CD14-positive monocyte (primary cell): ENCODE measurements at regions not wholly inside any gene's neighbourhood (a gene's known extent, or its start where the extent isn't known, plus 50 kb on each side); places are given as distances from the start of the nearest gene placed in this dataset.

Experiments used
- DNase-seq, 3 donors: peaks; one replicate each; pipeline ENCODE4 v3.0.0-alpha.2; 2011 to 2022
- H2AFZ ChIP-seq: 2 replicates; pipeline ENCODE4 v1.6.0; 2012; ENCODE audit warnings: mild to moderate bottlenecking, low read depth, low read length, inconsistent platforms; ENCODE audit not compliant: insufficient read depth, poor library complexity, severe bottlenecking
- H3K27ac ChIP-seq, 2 donors: 1 replicate in 1 of 2; 2 replicates in 1 of 2; pipeline ENCODE4 v1.5.1; 2012 to 2013; ENCODE audit warnings: low read length in 2 of 2, control low read depth in 1 of 2, inconsistent platforms in 1 of 2, low read depth in 1 of 2, mild to moderate bottlenecking in 1 of 2
- H3K27me3 ChIP-seq, 2 donors: one replicate each; pipeline versions ENCODE4 v1.6.0 to v1.6.1; 2011 to 2013; ENCODE audit warnings: low read length in 2 of 2; ENCODE audit not compliant: control insufficient read depth in 2 of 2, insufficient read depth in 2 of 2
- H3K36me3 ChIP-seq, 2 donors: replicated peaks in 1 of 2; 1 replicate in 1 of 2; 2 replicates in 1 of 2; pipeline versions ENCODE4 v1.5.1 to v1.6.1; 2012 to 2013; ENCODE audit warnings: low read length in 2 of 2, control low read depth in 1 of 2, inconsistent platforms in 1 of 2, mild to moderate bottlenecking in 1 of 2; ENCODE audit not compliant: insufficient read depth in 2 of 2, control insufficient read depth in 1 of 2
- H3K4me1 ChIP-seq, 2 donors: 1 replicate in 1 of 2; 2 replicates in 1 of 2; pipeline versions ENCODE4 v1.5.1 to v1.6.1; 2012 to 2013; ENCODE audit warnings: low read length in 2 of 2, control low read depth in 1 of 2, inconsistent platforms in 1 of 2, mild to moderate bottlenecking in 1 of 2, moderate library complexity in 1 of 2; ENCODE audit not compliant: insufficient read depth in 2 of 2, control insufficient read depth in 1 of 2
- H3K4me2 ChIP-seq: replicated peaks from 2 replicates; pipeline ENCODE3; 2012; ENCODE audit warnings: low read length, moderate library complexity, mild to moderate bottlenecking; ENCODE audit not compliant: poor library complexity, severe bottlenecking; ENCODE audit errors: extremely low read depth
- H3K4me3 ChIP-seq, 3 experiments: fragments of 200-600 bp in 1 of 3; sonication (generic) in 1 of 3; replicated peaks in 1 of 3; 1 replicate in 2 of 3; 2 replicates in 1 of 3; pipeline ENCODE4 v1.5.1; 2011 to 2013; ENCODE audit warnings: low read length in 3 of 3, mild to moderate bottlenecking in 3 of 3, control low read depth in 2 of 3, low read depth in 2 of 3, inconsistent platforms in 1 of 3, moderate library complexity in 1 of 3
- H3K79me2 ChIP-seq: 2 replicates; pipeline ENCODE4 v1.6.0; 2012; ENCODE audit warnings: mild to moderate bottlenecking, control low read depth, inconsistent platforms, low read length, moderate library complexity; ENCODE audit not compliant: insufficient read depth
- H3K9ac ChIP-seq: 2 replicates; pipeline ENCODE4 v1.6.0; 2017; ENCODE audit warnings: low read length, mild to moderate bottlenecking; ENCODE audit not compliant: insufficient read depth, poor library complexity, severe bottlenecking
- H3K9me3 ChIP-seq, 2 donors: replicated peaks in 1 of 2; 1 replicate in 1 of 2; 2 replicates in 1 of 2; pipeline versions ENCODE4 v1.5.1 to v1.6.1; 2012 to 2013; ENCODE audit warnings: low read length in 2 of 2, control low read depth in 1 of 2; ENCODE audit not compliant: control insufficient read depth in 1 of 2, insufficient read depth in 1 of 2
- H4K20me1 ChIP-seq: 2 replicates; pipeline ENCODE4 v1.6.0; 2012; ENCODE audit warnings: mild to moderate bottlenecking, low read length, control low read depth, moderate library complexity; ENCODE audit not compliant: insufficient read depth
- H3K27ac Mint-ChIP-seq, 7 donors: one replicate each; pipeline ENCODE4 v1.8.0; 2020; ENCODE audit warnings: mild to moderate bottlenecking in 7 of 7, mixed read lengths in 7 of 7, moderate library complexity in 6 of 7, inconsistent platforms in 2 of 7
- H3K27me3 Mint-ChIP-seq, 3 donors: one replicate each; pipeline ENCODE4 v1.8.0; 2021 to 2022; ENCODE audit warnings: low read depth in 3 of 3, mild to moderate bottlenecking in 3 of 3, mixed read lengths in 3 of 3, moderate library complexity in 3 of 3, inconsistent platforms in 1 of 3
- H3K36me3 Mint-ChIP-seq, 2 donors: one replicate each; pipeline ENCODE4 v1.8.0; 2020; ENCODE audit warnings: mixed read lengths in 2 of 2, inconsistent platforms in 1 of 2, mild to moderate bottlenecking in 1 of 2
- H3K4me1 Mint-ChIP-seq: one replicate; pipeline ENCODE4 v1.8.0; 2020; ENCODE audit warnings: mild to moderate bottlenecking, mixed read lengths
- H3K4me3 Mint-ChIP-seq, 2 donors: one replicate each; pipeline ENCODE4 v1.8.0; 2020; ENCODE audit warnings: mild to moderate bottlenecking in 2 of 2, mixed read lengths in 2 of 2, moderate library complexity in 1 of 2
- H3K9me3 Mint-ChIP-seq, 7 donors: one replicate each; pipeline ENCODE4 v1.8.0; 2020 to 2022; ENCODE audit warnings: mixed read lengths in 7 of 7, mild to moderate bottlenecking in 6 of 7, moderate library complexity in 6 of 7, inconsistent platforms in 2 of 7
- WGBS: methylation state at CpG from one replicate; pipeline ENCODE4 v1.1.5; 2013; ENCODE audit warnings: missing lambda C conversion rate; ENCODE audit not compliant: insufficient coverage; 5-methylcytosine and 5-hydroxymethylcytosine counted together
- intact Hi-C, 2 donors: fragments of 100-400 bp; cut with micrococcal nuclease; formaldehyde crosslinking; loops; one replicate each; pipeline versions ENCODE4 v1.15.0 to v1.15.1; 2023
- TF ChIP-seq, protein P1 (sequence below): fragments of 200-600 bp; IDR thresholded peaks from one replicate; pipeline ENCODE4 v1.8.0; 2022; ENCODE audit warnings: antibody characterized with exemption, mild to moderate bottlenecking

GRCh38 chr16:49148410-49148809 is 133.2 kb downstream of the CBLN1 start:
- H3K79me2 ChIP-seq = no peaks in the 10 kb centered on the region
- H3K4me1 ChIP-seq = no peaks in the 10 kb centered on the region
- H3K27me3 ChIP-seq = no peaks in the 10 kb centered on the region
- H3K9ac ChIP-seq = no peak overlapping the region
- H3K36me3 ChIP-seq = no peaks in the 10 kb centered on the region
- TF ChIP-seq, protein P1, sequence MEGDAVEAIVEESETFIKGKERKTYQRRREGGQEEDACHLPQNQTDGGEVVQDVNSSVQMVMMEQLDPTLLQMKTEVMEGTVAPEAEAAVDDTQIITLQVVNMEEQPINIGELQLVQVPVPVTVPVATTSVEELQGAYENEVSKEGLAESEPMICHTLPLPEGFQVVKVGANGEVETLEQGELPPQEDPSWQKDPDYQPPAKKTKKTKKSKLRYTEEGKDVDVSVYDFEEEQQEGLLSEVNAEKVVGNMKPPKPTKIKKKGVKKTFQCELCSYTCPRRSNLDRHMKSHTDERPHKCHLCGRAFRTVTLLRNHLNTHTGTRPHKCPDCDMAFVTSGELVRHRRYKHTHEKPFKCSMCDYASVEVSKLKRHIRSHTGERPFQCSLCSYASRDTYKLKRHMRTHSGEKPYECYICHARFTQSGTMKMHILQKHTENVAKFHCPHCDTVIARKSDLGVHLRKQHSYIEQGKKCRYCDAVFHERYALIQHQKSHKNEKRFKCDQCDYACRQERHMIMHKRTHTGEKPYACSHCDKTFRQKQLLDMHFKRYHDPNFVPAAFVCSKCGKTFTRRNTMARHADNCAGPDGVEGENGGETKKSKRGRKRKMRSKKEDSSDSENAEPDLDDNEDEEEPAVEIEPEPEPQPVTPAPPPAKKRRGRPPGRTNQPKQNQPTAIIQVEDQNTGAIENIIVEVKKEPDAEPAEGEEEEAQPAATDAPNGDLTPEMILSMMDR = no peak
- no peaks in the 10 kb centered on the region for H3K9me3 ChIP-seq
- no peak for DNase-seq
- no peaks in the 10 kb centered on the region for H3K4me1 Mint-ChIP-seq
- intact Hi-C loops = no loop called here
- no peak overlapping the region for H3K27ac ChIP-seq
- H3K4me2 ChIP-seq = no peak overlapping the region
- no peak overlapping the region for H3K4me3 ChIP-seq
- H3K9me3 Mint-ChIP-seq = peaks cover 0 to 7% (median 0%) of the 10 kb centered on the region in 7 donors
- no peaks in the 10 kb centered on the region for H3K36me3 Mint-ChIP-seq
- no peak overlapping the region for H3K4me3 Mint-ChIP-seq
- H4K20me1 ChIP-seq = no peaks in the 10 kb centered on the region
- H2AFZ ChIP-seq = no peak overlapping the region
- 20% methylated on average over 1 of the region's 4 CpGs for WGBS
- H3K27ac Mint-ChIP-seq = no peak overlapping the region
- H3K27me3 Mint-ChIP-seq = peaks cover 0 to 1% (median 0%) of the 10 kb centered on the region in 3 donors

DNA sequence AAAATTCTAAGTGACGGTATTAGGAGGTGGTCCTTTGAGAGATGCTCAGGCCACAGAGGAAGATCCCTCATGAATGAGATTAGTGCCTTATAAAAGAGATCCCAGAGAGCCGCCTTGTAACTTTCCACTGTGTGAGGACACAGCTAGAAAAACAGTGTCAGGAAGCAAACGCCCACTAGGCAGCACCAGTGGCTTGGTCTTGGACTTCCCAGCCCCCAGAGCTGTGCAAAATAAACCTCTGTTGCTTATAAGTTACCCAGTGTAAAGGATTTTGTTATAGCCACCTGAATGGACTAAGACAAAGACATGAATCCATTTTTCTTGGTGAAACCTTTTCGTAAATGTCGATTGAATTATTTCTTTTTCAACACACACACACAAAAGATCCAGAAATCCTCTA is 141.0 kb downstream of the CBLN1 start:
- Histone ChIP-seq H3K4me3 (no peak overlapping the region), H3K36me3 (no peaks in the 10 kb centered on the region), H3K4me2 (no peak overlapping the region), H3K9me3 (peaks cover 0 to 26% of the 10 kb centered on the region in 2 donors), H3K79me2 (no peaks in the 10 kb centered on the region), H3K9ac (no peak overlapping the region), H4K20me1 (no peaks in the 10 kb centered on the region), H2AFZ (no peak overlapping the region), H3K4me1 (no peaks in the 10 kb centered on the region), H3K27ac (no peak overlapping the region), H3K27me3 (no peaks in the 10 kb centered on the region)
- Mint-ChIP-seq H3K4me3 (no peak overlapping the region), H3K27ac (no peak overlapping the region), H3K9me3 (peaks cover 0 to 7% (median 2%) of the 10 kb centered on the region in 7 donors), H3K27me3 (no peaks in the 10 kb centered on the region), H3K36me3 (no peaks in the 10 kb centered on the region), H3K4me1 (no peaks in the 10 kb centered on the region)
- 58% methylated on average over 4 of the region's 5 CpGs for WGBS
- TF ChIP-seq, protein P1 = no peak
- intact Hi-C loops = no loop called here
- no peak for DNase-seq
